ENCODE measurements at regions not wholly inside any gene's neighbourhood (a gene's known extent, or its start where the extent isn't known, plus 50 kb on each side); places are given as distances from the start of the nearest gene placed in this dataset.
"Not testable (repeated sequence)": the region's sequence is repeated elsewhere in the genome, so short reads cannot be mapped to it uniquely, and the experiment has no call there.

- DNase-seq (ENCODE audit: low read depth): no peak
- TF ChIP-seq, protein P1, sequence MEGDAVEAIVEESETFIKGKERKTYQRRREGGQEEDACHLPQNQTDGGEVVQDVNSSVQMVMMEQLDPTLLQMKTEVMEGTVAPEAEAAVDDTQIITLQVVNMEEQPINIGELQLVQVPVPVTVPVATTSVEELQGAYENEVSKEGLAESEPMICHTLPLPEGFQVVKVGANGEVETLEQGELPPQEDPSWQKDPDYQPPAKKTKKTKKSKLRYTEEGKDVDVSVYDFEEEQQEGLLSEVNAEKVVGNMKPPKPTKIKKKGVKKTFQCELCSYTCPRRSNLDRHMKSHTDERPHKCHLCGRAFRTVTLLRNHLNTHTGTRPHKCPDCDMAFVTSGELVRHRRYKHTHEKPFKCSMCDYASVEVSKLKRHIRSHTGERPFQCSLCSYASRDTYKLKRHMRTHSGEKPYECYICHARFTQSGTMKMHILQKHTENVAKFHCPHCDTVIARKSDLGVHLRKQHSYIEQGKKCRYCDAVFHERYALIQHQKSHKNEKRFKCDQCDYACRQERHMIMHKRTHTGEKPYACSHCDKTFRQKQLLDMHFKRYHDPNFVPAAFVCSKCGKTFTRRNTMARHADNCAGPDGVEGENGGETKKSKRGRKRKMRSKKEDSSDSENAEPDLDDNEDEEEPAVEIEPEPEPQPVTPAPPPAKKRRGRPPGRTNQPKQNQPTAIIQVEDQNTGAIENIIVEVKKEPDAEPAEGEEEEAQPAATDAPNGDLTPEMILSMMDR (IDR thresholded peaks at IDR 0.05; ENCODE audit: insufficient read depth, low read depth, low read length, missing control alignments): no peak
- no peak overlapping the region for H3K4me3 ChIP-seq (ENCODE audit: low read depth, low read length)
These were observed 1074.1 kb upstream of the PCDH20 start for GRCh38 chr13:62489731-62490130.

DNA sequence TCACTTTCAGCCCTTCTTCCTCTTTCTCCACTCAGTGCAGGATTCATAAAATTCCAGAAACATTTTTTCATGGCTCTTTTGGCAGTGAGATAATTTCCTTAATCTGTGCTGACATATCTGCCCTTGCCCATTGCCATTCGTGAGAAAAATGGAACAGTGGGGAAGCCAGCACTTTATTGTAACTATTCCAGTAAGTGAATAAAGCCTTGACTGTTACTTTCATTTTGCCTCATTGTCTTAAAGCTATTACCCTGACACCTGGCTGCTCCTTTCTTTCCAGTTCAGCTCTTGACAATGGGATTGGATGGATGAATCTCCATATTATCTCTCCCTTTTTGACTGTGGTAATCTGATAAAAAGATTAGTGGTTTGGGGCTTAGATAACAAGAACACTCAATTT, 1068.1 kb upstream of the PCDH20 start:
- DNase-seq (ENCODE audit: low read depth): no peak
- TF ChIP-seq, protein P1 (IDR thresholded peaks at IDR 0.05; ENCODE audit: insufficient read depth, low read depth, low read length, missing control alignments): no peak

DNA sequence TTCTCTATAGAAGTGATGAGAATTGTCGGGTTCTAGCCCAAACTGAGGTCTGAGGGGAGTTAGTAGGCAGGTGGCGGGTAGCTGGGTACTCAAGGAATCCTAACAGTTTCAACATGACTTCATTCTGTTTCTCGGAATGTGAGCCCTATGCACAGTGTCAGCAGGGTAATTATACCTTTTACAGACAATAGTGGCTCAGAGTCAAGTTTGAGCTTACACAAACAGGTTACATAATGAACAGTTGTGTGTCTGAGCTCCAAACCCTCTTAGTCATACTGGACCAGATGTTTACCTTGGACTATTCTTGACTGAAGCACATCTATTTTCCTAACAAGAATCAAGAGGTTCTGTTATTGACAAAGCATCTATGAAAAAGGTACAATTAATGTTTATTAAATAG, 1066.7 kb upstream of the PCDH20 start:
- H3K4me3 ChIP-seq (ENCODE audit: low read depth, low read length): no peak overlapping the region
- DNase-seq (ENCODE audit: low read depth): no peak
- TF ChIP-seq, protein P1 (IDR thresholded peaks at IDR 0.05; ENCODE audit: insufficient read depth, low read depth, low read length, missing control alignments): no peak

More for the DNA sequence above, 1068.1 kb upstream of the PCDH20 start:
- no peak overlapping the region for H3K4me3 ChIP-seq (ENCODE audit: low read depth, low read length)

DNA sequence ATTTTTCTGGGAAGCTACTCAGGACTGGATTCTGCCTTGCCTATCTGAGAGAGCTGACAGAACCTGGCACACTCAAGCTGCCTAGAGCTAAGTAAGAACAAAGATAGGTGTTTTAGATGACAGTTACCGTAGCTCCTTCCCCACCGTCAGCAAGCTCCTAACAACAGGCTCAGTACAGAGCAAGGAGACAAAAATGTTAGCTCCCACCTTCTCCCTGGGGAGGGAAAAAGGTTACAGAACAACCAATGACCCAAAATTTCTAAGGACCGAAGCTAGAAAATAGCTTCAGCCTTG, 1058.2 kb upstream of the PCDH20 start:
- no peak overlapping the region for H3K4me3 ChIP-seq (ENCODE audit: low read depth, low read length)
- no peak for DNase-seq (ENCODE audit: low read depth)
- TF ChIP-seq, protein P1 (IDR thresholded peaks at IDR 0.05; ENCODE audit: insufficient read depth, low read depth, low read length, missing control alignments): no peak

DNA sequence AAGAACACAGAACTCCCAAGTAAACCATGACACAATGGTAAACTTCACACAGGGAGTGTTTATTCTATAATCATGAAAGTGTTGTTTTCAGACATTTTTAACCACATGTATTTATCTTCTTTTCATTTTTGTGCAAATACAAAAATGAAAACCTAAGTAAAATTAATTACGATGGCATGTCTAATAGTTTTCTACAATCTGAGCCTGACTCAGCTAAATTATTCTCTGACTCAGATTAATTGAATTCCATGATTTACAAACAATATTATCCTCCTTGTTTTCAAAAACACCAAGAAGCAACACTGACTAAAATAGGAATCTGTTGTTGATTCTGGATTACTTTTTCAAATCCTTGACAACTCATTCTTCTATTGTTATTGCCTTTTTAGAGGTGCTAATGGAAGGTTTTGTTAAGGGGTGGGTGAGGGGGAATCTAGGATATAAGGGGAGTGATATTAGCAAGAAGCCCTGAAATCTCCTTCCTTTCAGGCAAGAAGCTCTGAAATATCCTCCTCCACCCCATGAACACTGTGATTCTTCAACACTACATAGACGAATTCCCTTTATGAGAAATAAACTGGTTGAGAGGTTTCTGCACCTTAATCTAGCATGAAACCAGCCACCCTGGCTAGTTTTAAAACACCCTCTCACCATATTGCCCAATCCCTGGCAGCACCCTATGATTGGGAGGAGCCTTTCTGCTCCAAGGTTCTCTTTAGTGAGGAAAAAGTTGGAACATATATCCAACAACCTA, 1057.7 kb upstream of the PCDH20 start:
- no peak for DNase-seq (ENCODE audit: low read depth)
- TF ChIP-seq, protein P1 (IDR thresholded peaks at IDR 0.05; ENCODE audit: insufficient read depth, low read depth, low read length, missing control alignments): no peak
- H3K4me3 ChIP-seq (ENCODE audit: low read depth, low read length): no peak overlapping the region

GRCh38 chr13:62453761-62454160, 1038.1 kb upstream of the PCDH20 start:
- DNase-seq (ENCODE audit: low read depth): no peak
- H3K4me3 ChIP-seq (ENCODE audit: low read depth, low read length): no peak overlapping the region
- TF ChIP-seq, protein P1 (IDR thresholded peaks at IDR 0.05; ENCODE audit: insufficient read depth, low read depth, low read length, missing control alignments): no peak

DNA sequence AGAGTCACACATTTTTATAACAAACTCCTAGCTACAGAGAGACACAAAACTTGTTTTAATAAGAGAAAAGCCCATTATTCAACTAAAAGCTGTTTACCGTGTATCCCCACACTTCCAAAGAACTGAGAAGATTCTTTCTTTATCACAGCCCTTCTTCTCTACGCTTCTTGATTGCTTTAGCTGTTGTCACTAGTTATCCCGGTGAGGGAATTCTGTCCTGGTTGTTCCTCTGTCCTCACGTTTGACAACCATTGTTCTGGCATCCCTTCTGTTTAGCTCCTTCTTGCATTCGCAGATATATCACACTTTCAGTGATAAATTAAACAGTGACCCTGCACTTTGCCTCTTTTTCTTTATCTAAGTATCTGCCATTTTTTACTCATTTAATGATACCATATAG, 1035.1 kb upstream of the PCDH20 start:
- no peak overlapping the region for H3K4me3 ChIP-seq (ENCODE audit: low read depth, low read length)
- TF ChIP-seq, protein P1 (IDR thresholded peaks at IDR 0.05; ENCODE audit: insufficient read depth, low read depth, low read length, missing control alignments): no peak
- DNase-seq (ENCODE audit: low read depth): no peak

DNA sequence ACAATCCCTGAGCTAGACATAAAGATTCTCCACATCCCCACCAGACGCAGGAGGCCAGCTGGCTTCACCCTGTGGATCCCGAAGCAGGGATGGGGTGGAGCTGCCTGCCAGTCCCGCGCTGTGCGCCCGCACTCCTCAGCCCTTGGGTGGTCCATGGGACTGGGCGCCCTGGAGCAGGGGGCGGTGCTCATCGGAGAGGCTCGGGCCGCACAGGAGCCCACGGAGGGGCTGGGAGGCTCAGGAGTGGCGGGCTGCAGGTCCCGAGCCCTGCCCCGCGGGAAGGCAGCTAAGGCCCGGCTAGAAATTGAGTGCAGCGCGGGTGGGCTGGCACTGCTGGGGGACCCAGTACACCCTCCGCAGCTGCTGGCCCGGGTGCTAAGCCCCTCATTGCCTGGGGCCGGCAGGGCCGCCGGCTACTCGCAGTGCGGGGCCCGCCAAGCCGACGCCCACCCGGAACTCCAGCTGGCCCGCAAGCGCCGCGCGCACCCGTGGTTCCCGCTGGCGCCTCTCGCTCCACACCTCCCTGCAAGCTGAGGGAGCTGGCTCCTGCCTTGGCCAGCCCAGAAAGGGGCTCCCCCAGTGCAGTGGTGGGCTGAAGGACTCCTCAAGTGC, 1032.2 kb upstream of the PCDH20 start:
- DNase-seq (ENCODE audit: low read depth); H3K4me3 ChIP-seq (ENCODE audit: low read depth, low read length): not testable (repeated sequence)
